Keratinocyte (primary cell): ENCODE measurements at regions not wholly inside any gene's neighbourhood (a gene's known extent, or its start where the extent isn't known, plus 50 kb on each side); places are given as distances from the start of the nearest gene placed in this dataset.

ENCODE experiments used
- DNase-seq: peaks from one replicate; pipeline ENCODE4 v3.0.0-alpha.2; 2011; ENCODE audit warnings: low read depth, missing footprints, low spot score
- FAIRE-seq: peaks from 2 replicates; lab custom pipeline; 2011; peaks lifted over from hg19 to GRCh38; lab: Jason Lieb, UNC
- H2AFZ ChIP-seq: 2 replicates; pipeline ENCODE4 v1.6.0; 2012; ENCODE audit warnings: low read length, control low read depth, inconsistent platforms; ENCODE audit not compliant: control insufficient read depth
- H3K27ac ChIP-seq: 2 replicates; pipeline ENCODE4 v1.5.1; 2011; ENCODE audit warnings: low read length; ENCODE audit not compliant: control insufficient read depth, insufficient read depth
- H3K27me3 ChIP-seq: 3 replicates; pipeline ENCODE4 v1.6.0; 2011; ENCODE audit warnings: low read length; ENCODE audit not compliant: control insufficient read depth, insufficient read depth; ENCODE audit errors: extremely low read depth
- H3K36me3 ChIP-seq, 2 experiments: 2 replicates in 1 of 2; 3 replicates in 1 of 2; pipeline ENCODE4 v1.5.1; 2011; ENCODE audit warnings: low read length in 2 of 2, mild to moderate bottlenecking in 1 of 2; ENCODE audit not compliant: control insufficient read depth in 2 of 2, insufficient read depth in 2 of 2; ENCODE audit errors: extremely low read depth in 1 of 2
- H3K4me1 ChIP-seq: 3 replicates; pipeline ENCODE4 v1.5.1; 2011; ENCODE audit warnings: low read length; ENCODE audit not compliant: control insufficient read depth, insufficient read depth; ENCODE audit errors: extremely low read depth
- H3K4me2 ChIP-seq: 3 replicates; pipeline ENCODE4 v1.6.0; 2011; ENCODE audit warnings: low read depth, low read length; ENCODE audit not compliant: control insufficient read depth, insufficient read depth; ENCODE audit errors: extremely low read depth
- H3K4me3 ChIP-seq, 3 experiments: fragments of 200-600 bp in 1 of 3; sonication (generic) in 1 of 3; 2 replicates in 2 of 3; 3 replicates in 1 of 3; pipeline ENCODE4 v1.5.1; 2011 to 2016; ENCODE audit warnings: low read length in 3 of 3, mild to moderate bottlenecking in 3 of 3, control low read depth in 2 of 3, inconsistent platforms in 1 of 3, low read depth in 1 of 3, mixed read lengths in 1 of 3, mixed run types in 1 of 3, moderate library complexity in 1 of 3; ENCODE audit not compliant: control insufficient read depth in 2 of 3, insufficient read depth in 2 of 3; ENCODE audit errors: extremely low read depth in 1 of 3
- H3K79me2 ChIP-seq: 2 replicates; pipeline ENCODE4 v1.6.0; 2012; ENCODE audit warnings: low read length; ENCODE audit not compliant: control insufficient read depth, insufficient read depth
- H3K9ac ChIP-seq: 3 replicates; pipeline ENCODE4 v1.6.0; 2011; ENCODE audit warnings: low read length; ENCODE audit not compliant: control insufficient read depth, insufficient read depth; ENCODE audit errors: extremely low read depth
- H3K9me1 ChIP-seq: 3 replicates; pipeline ENCODE4 v1.6.0; 2011; ENCODE audit warnings: low read length; ENCODE audit not compliant: control insufficient read depth, insufficient read depth; ENCODE audit errors: extremely low read depth
- H3K9me3 ChIP-seq: 2 replicates; pipeline ENCODE4 v1.5.1; 2012; ENCODE audit warnings: low read depth, low read length; ENCODE audit not compliant: control insufficient read depth
- H4K20me1 ChIP-seq: 3 replicates; pipeline ENCODE4 v1.6.0; 2011; ENCODE audit warnings: low read length; ENCODE audit not compliant: control insufficient read depth, insufficient read depth; ENCODE audit errors: extremely low read depth
- EZH2 ChIP-seq: IDR thresholded peaks from one replicate; pipeline ENCODE4 v1.6.1; 2012; ENCODE audit warnings: inconsistent platforms, mild to moderate bottlenecking, low read length, moderate library complexity
- dilution Hi-C: fragments of 300-500 bp; cut with MboI; formaldehyde crosslinking; loops from one replicate; pipeline ENCODE4 v1.7.0; 2020; ENCODE audit warnings: low sequenced_read_pairs; ENCODE audit not compliant: extremely low pct_ligation_motif_present
- TF ChIP-seq, protein P1 (sequence below), 3 experiments: IDR thresholded peaks in 1 of 3; conservative IDR thresholded peaks in 1 of 3; optimal IDR thresholded peaks in 1 of 3; 2 replicates in 2 of 3; 3 replicates in 1 of 3; pipeline versions ENCODE3 to v1.5.1; 2011; ENCODE audit warnings: low read length in 3 of 3, mild to moderate bottlenecking in 3 of 3, moderate library complexity in 2 of 3, control low read depth in 1 of 3, inconsistent platforms in 1 of 3; ENCODE audit not compliant: insufficient read depth in 2 of 3; ENCODE audit errors: extremely low read depth in 1 of 3

DNA sequence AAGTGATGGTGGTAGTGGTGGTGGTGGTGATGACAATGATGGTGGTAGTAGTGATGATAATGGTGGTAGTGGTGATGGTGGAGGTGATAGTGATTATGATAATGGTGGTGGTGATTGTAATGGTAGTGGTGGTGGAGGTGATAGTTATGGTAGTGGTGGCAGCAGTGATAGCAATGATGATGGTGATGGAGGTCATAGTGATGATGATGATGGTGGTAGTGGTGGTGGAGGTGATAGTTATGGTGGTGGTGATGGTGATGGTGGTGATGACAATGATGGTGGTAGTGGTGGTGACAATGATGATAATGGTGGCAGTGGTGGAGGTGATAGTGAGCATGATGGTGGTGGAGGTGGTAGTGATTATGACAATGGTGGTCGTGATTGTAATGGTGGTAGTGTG is 191.7 kb upstream of the RNF32 start:
- no peaks in the 10 kb centered on the region for H4K20me1 ChIP-seq
- H3K79me2 ChIP-seq: no peaks in the 10 kb centered on the region
- no peaks in the 10 kb centered on the region for H3K9me1 ChIP-seq
- H3K4me1 ChIP-seq: no peaks in the 10 kb centered on the region
- no peak overlapping the region for H2AFZ ChIP-seq
- no peak for DNase-seq
- H3K4me3 ChIP-seq: no peak overlapping the region
- FAIRE-seq: no peak
- peaks cover 12% of the 10 kb centered on the region for H3K9me3 ChIP-seq
- no peaks in the 10 kb centered on the region for H3K36me3 ChIP-seq
- dilution Hi-C loops: no loop called here
- no peak overlapping the region for H3K9ac ChIP-seq
- no peaks in the 10 kb centered on the region for H3K27me3 ChIP-seq
- no peak for TF ChIP-seq EZH2
- TF ChIP-seq, protein P1, sequence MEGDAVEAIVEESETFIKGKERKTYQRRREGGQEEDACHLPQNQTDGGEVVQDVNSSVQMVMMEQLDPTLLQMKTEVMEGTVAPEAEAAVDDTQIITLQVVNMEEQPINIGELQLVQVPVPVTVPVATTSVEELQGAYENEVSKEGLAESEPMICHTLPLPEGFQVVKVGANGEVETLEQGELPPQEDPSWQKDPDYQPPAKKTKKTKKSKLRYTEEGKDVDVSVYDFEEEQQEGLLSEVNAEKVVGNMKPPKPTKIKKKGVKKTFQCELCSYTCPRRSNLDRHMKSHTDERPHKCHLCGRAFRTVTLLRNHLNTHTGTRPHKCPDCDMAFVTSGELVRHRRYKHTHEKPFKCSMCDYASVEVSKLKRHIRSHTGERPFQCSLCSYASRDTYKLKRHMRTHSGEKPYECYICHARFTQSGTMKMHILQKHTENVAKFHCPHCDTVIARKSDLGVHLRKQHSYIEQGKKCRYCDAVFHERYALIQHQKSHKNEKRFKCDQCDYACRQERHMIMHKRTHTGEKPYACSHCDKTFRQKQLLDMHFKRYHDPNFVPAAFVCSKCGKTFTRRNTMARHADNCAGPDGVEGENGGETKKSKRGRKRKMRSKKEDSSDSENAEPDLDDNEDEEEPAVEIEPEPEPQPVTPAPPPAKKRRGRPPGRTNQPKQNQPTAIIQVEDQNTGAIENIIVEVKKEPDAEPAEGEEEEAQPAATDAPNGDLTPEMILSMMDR (optimal IDR thresholded peaks at IDR 0.05 in 1 of 3, IDR thresholded peaks at IDR 0.05 in 1 of 3, conservative IDR thresholded peaks at IDR 0.05 in 1 of 3; ENCODE audit: extremely low read depth in 1 of 3, insufficient read depth in 2 of 3, low read length in 3 of 3): no peak
- H3K4me2 ChIP-seq: no peak overlapping the region
- H3K27ac ChIP-seq: no peak overlapping the region

DNA sequence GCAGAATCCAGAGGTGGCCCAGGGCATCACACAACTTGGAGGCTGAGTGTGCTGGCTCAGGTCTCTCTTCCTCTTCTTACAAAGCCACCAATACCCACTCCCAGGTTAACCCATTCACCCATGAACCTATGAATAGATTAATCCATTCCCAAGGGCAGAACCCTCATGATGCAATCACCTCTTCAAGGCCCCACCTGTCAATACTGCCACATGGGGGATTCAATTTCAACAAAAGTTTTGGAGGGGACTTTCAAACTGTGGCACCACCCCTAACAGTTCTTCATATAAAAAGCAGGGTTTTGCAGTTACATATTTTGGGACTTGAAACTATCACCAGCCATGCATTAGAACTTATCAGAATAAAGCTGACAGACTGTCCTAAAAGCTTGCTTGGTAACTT is 193.6 kb upstream of the RNF32 start:
- Histone ChIP-seq H3K36me3 (no peaks in the 10 kb centered on the region), H2AFZ (no peak overlapping the region), H3K79me2 (no peaks in the 10 kb centered on the region), H3K4me1 (no peaks in the 10 kb centered on the region), H4K20me1 (no peaks in the 10 kb centered on the region), H3K9me3 (peaks cover 12% of the 10 kb centered on the region), H3K9me1 (no peaks in the 10 kb centered on the region), H3K9ac (no peak overlapping the region), H3K4me2 (no peak overlapping the region), H3K27ac (no peak overlapping the region), H3K27me3 (no peaks in the 10 kb centered on the region), H3K4me3 (no peak overlapping the region)
- TF ChIP-seq, protein P1 (optimal IDR thresholded peaks at IDR 0.05 in 1 of 3, IDR thresholded peaks at IDR 0.05 in 1 of 3, conservative IDR thresholded peaks at IDR 0.05 in 1 of 3; ENCODE audit: extremely low read depth in 1 of 3, insufficient read depth in 2 of 3, low read length in 3 of 3): no peak
- TF ChIP-seq EZH2: no peak
- no peak for FAIRE-seq
- dilution Hi-C loops: no loop called here
- no peak for DNase-seq
